Right lobe of liver (tissue), 6 donors: ENCODE measurements at regions not wholly inside any gene's neighbourhood (a gene's known extent, or its start where the extent isn't known, plus 50 kb on each side); places are given as distances from the start of the nearest gene placed in this dataset.
A peak's percentile ranks its signal among the peaks of the same experiment; 100 is the strongest.

Experiments used
- ATAC-seq, 4 donors: fragments of 200-7000 bp; cut with Tn5 transposase; one replicate each; pipeline ENCODE4 v1.9.1; 2020; ENCODE audit warnings: mild to moderate bottlenecking in 4 of 4, moderate library complexity in 4 of 4
- DNase-seq, 3 donors: peaks; one replicate each; pipeline ENCODE4 v3.0.0-alpha.2; 2020
- H3K27ac ChIP-seq, 3 donors: fragments of 200-600 bp; one replicate each; pipeline ENCODE4 v1.8.0; 2022
- H3K27me3 ChIP-seq, 2 donors: fragments of 200-600 bp; one replicate each; pipeline ENCODE4 v1.8.0; 2022
- H3K36me3 ChIP-seq, 4 donors: fragments of 200-600 bp; sonication (generic) in 1 of 4; one replicate each; pipeline versions ENCODE4 v1.5.1 to v1.8.0; 2017 to 2022; ENCODE audit warnings: control low read depth in 1 of 4
- H3K4me1 ChIP-seq, 4 donors: fragments of 200-600 bp; sonication (generic) in 1 of 4; one replicate each; pipeline versions ENCODE4 v1.5.1 to v1.8.0; 2017 to 2022; ENCODE audit warnings: control low read depth in 1 of 4
- H3K4me3 ChIP-seq, 3 donors: fragments of 200-600 bp; one replicate each; pipeline ENCODE4 v1.8.0; 2022
- H3K9me3 ChIP-seq, 4 donors: fragments of 200-600 bp; sonication (generic) in 1 of 4; one replicate each; pipeline versions ENCODE4 v1.5.1 to v1.8.0; 2017 to 2022; ENCODE audit warnings: control low read depth in 1 of 4
- CTCF ChIP-seq, 4 donors: fragments of 200-600 bp in 3 of 4; fragments of 450-650 bp in 1 of 4; IDR thresholded peaks; one replicate each; pipeline versions ENCODE4 v1.5.1 to v1.8.0; 2016 to 2022; ENCODE audit warnings: antibody characterized with exemption in 4 of 4, mild to moderate bottlenecking in 2 of 4
- POLR2A ChIP-seq: fragments of 450-650 bp; IDR thresholded peaks from one replicate; pipeline ENCODE4 v1.6.1; 2017; ENCODE audit warnings: antibody characterized with exemption, mild to moderate bottlenecking
- WGBS: methylation state at CpG from one replicate; pipeline ENCODE4 v1.1.6; 2018; ENCODE audit warnings: low coverage, low lambda C conversion rate; ENCODE audit not compliant: insufficient coverage; ENCODE audit errors: missing lambda C conversion rate; 5-methylcytosine and 5-hydroxymethylcytosine counted together
- intact Hi-C, 2 donors: fragments of 100-400 bp; cut with DNase I; formaldehyde crosslinking; loops; one replicate each; pipeline versions ENCODE4 v1.11.2 to v1.14.1; 2022
- donor health status: DM: no; HTN: yes; CAD: no.
- donor health status: DM: no; HTN: no; CAD: no.
- donor health status: DM: no; HTN: no; CAD: no.
- donor health status: DM: no; HTN: yes; CAD: no.
- donor health status: DM: no; HTN: yes; CAD: no.

- Histone ChIP-seq H3K27ac (no peak overlapping the region), H3K9me3 (no peaks in the 10 kb centered on the region), H3K4me3 (no peak overlapping the region), H3K4me1 (no peaks in the 10 kb centered on the region), H3K36me3 (no peaks in the 10 kb centered on the region), H3K27me3 (no peaks in the 10 kb centered on the region)
- WGBS: 41% methylated on average over 3 of the region's 3 CpGs
- TF ChIP-seq CTCF (IDR thresholded peaks at IDR 0.05) (no peak), POLR2A (no peak)
- ATAC-seq (no peak), DNase-seq (no peak)
- intact Hi-C loops: no loop called here
Measured at GRCh38 chr6:44569131-44569530, 181.6 kb downstream of the CDC5L start.

- Histone ChIP-seq H3K27me3 (no peaks in the 10 kb centered on the region), H3K9me3 (no peaks in the 10 kb centered on the region), H3K4me1 (no peaks in the 10 kb centered on the region), H3K36me3 (no peaks in the 10 kb centered on the region), H3K27ac (no peak overlapping the region), H3K4me3 (no peak overlapping the region)
- WGBS: 25% methylated on average over 2 of the region's 7 CpGs
- TF ChIP-seq CTCF (IDR thresholded peaks at IDR 0.05) (no peak), POLR2A (no peak)
- DNase-seq: peak in 1 of 3 donors; percentile 33
- intact Hi-C loops: no loop called here
- peak; percentile 56 to 66 (median 66) for ATAC-seq
Measured at GRCh38 chr6:44569931-44570385, 182.5 kb downstream of the CDC5L start.

- TF ChIP-seq POLR2A (no peak), CTCF (IDR thresholded peaks at IDR 0.05) (no peak)
- no CpG with 5 or more reads among the region's 1 CpG for whole genome bisulfite sequencing
- ATAC-seq (no peak), DNase-seq (no peak)
- Histone ChIP-seq H3K4me1 (no peaks in the 10 kb centered on the region), H3K4me3 (no peak overlapping the region), H3K9me3 (no peaks in the 10 kb centered on the region), H3K36me3 (no peaks in the 10 kb centered on the region), H3K27ac (no peak overlapping the region), H3K27me3 (no peaks in the 10 kb centered on the region)
- intact Hi-C loops: no loop called here
Measured at GRCh38 chr6:44571510-44571909, 184.0 kb downstream of the CDC5L start.

- TF ChIP-seq CTCF (IDR thresholded peaks at IDR 0.05) (no peak), POLR2A (no peak)
- H3K9me3 ChIP-seq: no peaks in the 10 kb centered on the region
- H3K4me1 ChIP-seq: no peaks in the 10 kb centered on the region
- no peak overlapping the region for H3K27ac ChIP-seq
- ATAC-seq (no peak), DNase-seq (no peak)
- H3K4me3 ChIP-seq: no peak overlapping the region
- intact Hi-C loops: no loop called here
- H3K27me3 ChIP-seq: no peaks in the 10 kb centered on the region
- no peaks in the 10 kb centered on the region for H3K36me3 ChIP-seq
Measured at GRCh38 chr6:44572346-44572745, 184.8 kb downstream of the CDC5L start.

- Histone ChIP-seq H3K4me1 (no peaks in the 10 kb centered on the region), H3K4me3 (no peak overlapping the region), H3K27me3 (no peaks in the 10 kb centered on the region), H3K36me3 (no peaks in the 10 kb centered on the region), H3K9me3 (no peaks in the 10 kb centered on the region), H3K27ac (no peak overlapping the region)
- TF ChIP-seq POLR2A: no peak
- TF ChIP-seq CTCF (IDR thresholded peaks at IDR 0.05): no peak
- ATAC-seq: no peak
- intact Hi-C loops: no loop called here
- DNase-seq: no peak
Measured at GRCh38 chr6:44575644-44576043, 188.1 kb downstream of the CDC5L start.
